Astrocyte (in vitro differentiated cells and primary cell): ENCODE measurements at regions not wholly inside any gene's neighbourhood (a gene's known extent, or its start where the extent isn't known, plus 50 kb on each side); places are given as distances from the start of the nearest gene placed in this dataset.

Experiments used
- DNase-seq: peaks from one replicate; pipeline ENCODE4 v3.0.0-alpha.2; 2010; ENCODE audit warnings: low read depth
- FAIRE-seq: peaks from 2 replicates; lab custom pipeline; 2011; peaks lifted over from hg19 to GRCh38; lab: Jason Lieb, UNC
- H2AFZ ChIP-seq: 2 replicates; pipeline ENCODE4 v1.6.0; 2012; ENCODE audit warnings: low read depth, low read length, inconsistent platforms
- H3K27ac ChIP-seq: 2 replicates; pipeline ENCODE4 v1.5.1; 2011; ENCODE audit warnings: low read depth, low read length, inconsistent platforms
- H3K27me3 ChIP-seq: 2 replicates; pipeline ENCODE4 v1.6.0; 2011; ENCODE audit warnings: low read length, inconsistent platforms; ENCODE audit not compliant: insufficient read depth
- H3K36me3 ChIP-seq: 2 replicates; pipeline ENCODE4 v1.5.1; 2011; ENCODE audit warnings: low read length, inconsistent platforms; ENCODE audit not compliant: insufficient read depth
- H3K4me1 ChIP-seq: 2 replicates; pipeline ENCODE4 v1.5.1; 2011; ENCODE audit warnings: low read length, inconsistent platforms; ENCODE audit not compliant: insufficient read depth
- H3K4me2 ChIP-seq: 2 replicates; pipeline ENCODE4 v1.6.0; 2012; ENCODE audit warnings: low read length, inconsistent platforms
- H3K4me3 ChIP-seq: 2 replicates; pipeline ENCODE4 v1.5.1; 2011; ENCODE audit warnings: low read depth, mild to moderate bottlenecking, low read length, inconsistent platforms; ENCODE audit not compliant: insufficient read depth
- H3K79me2 ChIP-seq: 2 replicates; pipeline ENCODE4 v1.6.0; 2012; ENCODE audit warnings: mild to moderate bottlenecking, low read length, inconsistent platforms; ENCODE audit not compliant: insufficient read depth
- H3K9ac ChIP-seq: 2 replicates; pipeline ENCODE4 v1.6.0; 2012; ENCODE audit warnings: mild to moderate bottlenecking, low read length, inconsistent platforms
- H3K9me3 ChIP-seq: 2 replicates; pipeline ENCODE4 v1.5.1; 2012; ENCODE audit warnings: low read depth, mild to moderate bottlenecking, low read length, inconsistent platforms; ENCODE audit not compliant: insufficient read depth
- H4K20me1 ChIP-seq: 2 replicates; pipeline ENCODE4 v1.6.0; 2012; ENCODE audit warnings: low read length, inconsistent platforms; ENCODE audit not compliant: insufficient read depth
- H3K27ac Mint-ChIP-seq: one replicate; pipeline ENCODE4 v1.8.0; 2021; ENCODE audit warnings: mild to moderate bottlenecking, mixed read lengths; ENCODE audit not compliant: unreplicated experiment
- H3K27me3 Mint-ChIP-seq: one replicate; pipeline ENCODE4 v1.8.0; 2021; ENCODE audit warnings: low read depth, mixed read lengths; ENCODE audit not compliant: unreplicated experiment
- H3K36me3 Mint-ChIP-seq: one replicate; pipeline ENCODE4 v1.8.0; 2021; ENCODE audit warnings: low read depth, mixed read lengths; ENCODE audit not compliant: unreplicated experiment
- H3K4me1 Mint-ChIP-seq: one replicate; pipeline ENCODE4 v1.8.0; 2021; ENCODE audit warnings: low read depth, mixed read lengths; ENCODE audit not compliant: unreplicated experiment
- H3K4me3 Mint-ChIP-seq: one replicate; pipeline ENCODE4 v1.8.0; 2021; ENCODE audit warnings: mild to moderate bottlenecking, moderate library complexity, mixed read lengths; ENCODE audit not compliant: unreplicated experiment
- H3K9me3 Mint-ChIP-seq: one replicate; pipeline ENCODE4 v1.8.0; 2021; ENCODE audit warnings: mild to moderate bottlenecking, mixed read lengths; ENCODE audit not compliant: unreplicated experiment
- EZH2 ChIP-seq: IDR thresholded peaks from 2 replicates; pipeline ENCODE4 v1.6.1; 2012; ENCODE audit warnings: mild to moderate bottlenecking, low read length, inconsistent platforms; ENCODE audit not compliant: insufficient read depth
- TF ChIP-seq, protein P1 (sequence below): IDR thresholded peaks from 2 replicates; pipeline ENCODE4 v1.5.1; 2011; ENCODE audit warnings: low read depth, mild to moderate bottlenecking, inconsistent platforms, low read length, moderate library complexity; ENCODE audit not compliant: insufficient read depth

DNA sequence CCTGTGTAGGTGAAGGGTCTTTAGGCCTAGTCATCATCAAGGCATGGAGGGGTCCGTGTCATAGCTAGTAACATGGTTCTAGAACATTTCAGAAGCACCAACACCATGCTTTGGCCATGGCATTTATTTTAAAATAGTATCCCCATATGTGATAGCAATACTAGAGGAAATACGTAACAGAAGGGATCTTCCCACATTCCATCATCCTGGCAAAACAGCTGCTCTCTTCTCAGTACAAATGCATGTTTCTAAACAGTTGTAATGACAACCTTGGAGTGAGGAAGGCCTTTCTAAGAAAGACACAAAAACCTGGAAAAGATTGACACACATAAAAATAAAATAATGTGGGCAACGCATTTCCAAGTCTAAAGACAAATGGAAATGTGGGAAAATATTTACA lies 97.6 kb downstream of the GADD45G start:
- H3K9me3 ChIP-seq = no peaks in the 10 kb centered on the region
- H3K27me3 ChIP-seq = peaks cover 10% of the 10 kb centered on the region
- H3K4me3 ChIP-seq = no peak overlapping the region
- H3K79me2 ChIP-seq = no peaks in the 10 kb centered on the region
- DNase-seq (no peak), FAIRE-seq (no peak)
- no peaks in the 10 kb centered on the region for H4K20me1 ChIP-seq
- Mint-ChIP-seq H3K27me3 (peaks cover 63% of the 10 kb centered on the region), H3K9me3 (no peaks in the 10 kb centered on the region), H3K4me1 (no peaks in the 10 kb centered on the region), H3K4me3 (no peak overlapping the region), H3K27ac (no peak overlapping the region), H3K36me3 (no peaks in the 10 kb centered on the region)
- no peak overlapping the region for H3K27ac ChIP-seq
- no peak overlapping the region for H2AFZ ChIP-seq
- TF ChIP-seq EZH2 = no peak
- TF ChIP-seq, protein P1, sequence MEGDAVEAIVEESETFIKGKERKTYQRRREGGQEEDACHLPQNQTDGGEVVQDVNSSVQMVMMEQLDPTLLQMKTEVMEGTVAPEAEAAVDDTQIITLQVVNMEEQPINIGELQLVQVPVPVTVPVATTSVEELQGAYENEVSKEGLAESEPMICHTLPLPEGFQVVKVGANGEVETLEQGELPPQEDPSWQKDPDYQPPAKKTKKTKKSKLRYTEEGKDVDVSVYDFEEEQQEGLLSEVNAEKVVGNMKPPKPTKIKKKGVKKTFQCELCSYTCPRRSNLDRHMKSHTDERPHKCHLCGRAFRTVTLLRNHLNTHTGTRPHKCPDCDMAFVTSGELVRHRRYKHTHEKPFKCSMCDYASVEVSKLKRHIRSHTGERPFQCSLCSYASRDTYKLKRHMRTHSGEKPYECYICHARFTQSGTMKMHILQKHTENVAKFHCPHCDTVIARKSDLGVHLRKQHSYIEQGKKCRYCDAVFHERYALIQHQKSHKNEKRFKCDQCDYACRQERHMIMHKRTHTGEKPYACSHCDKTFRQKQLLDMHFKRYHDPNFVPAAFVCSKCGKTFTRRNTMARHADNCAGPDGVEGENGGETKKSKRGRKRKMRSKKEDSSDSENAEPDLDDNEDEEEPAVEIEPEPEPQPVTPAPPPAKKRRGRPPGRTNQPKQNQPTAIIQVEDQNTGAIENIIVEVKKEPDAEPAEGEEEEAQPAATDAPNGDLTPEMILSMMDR = no peak
- no peak overlapping the region for H3K4me2 ChIP-seq
- no peak overlapping the region for H3K9ac ChIP-seq
- no peaks in the 10 kb centered on the region for H3K36me3 ChIP-seq
- H3K4me1 ChIP-seq = no peaks in the 10 kb centered on the region

DNA sequence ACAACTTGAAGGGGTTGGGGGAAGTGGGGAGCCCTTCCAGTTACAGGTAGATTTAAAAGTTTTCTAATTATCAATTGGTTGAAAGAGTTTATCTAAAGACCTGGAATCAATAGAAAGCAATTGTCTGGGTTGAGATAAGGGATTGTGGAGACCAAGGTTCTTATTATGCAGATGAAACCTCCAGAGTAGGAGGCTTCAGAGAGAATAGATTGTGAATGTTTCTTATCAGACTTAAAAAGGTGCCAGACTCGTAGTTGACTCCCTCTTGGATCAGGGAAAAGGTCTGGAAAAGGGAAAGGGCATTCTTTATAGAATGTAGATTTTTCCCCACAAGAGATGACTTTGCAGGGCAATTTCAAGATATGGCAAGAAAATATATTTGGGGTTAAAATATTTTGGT lies 100.8 kb downstream of the GADD45G start:
- Mint-ChIP-seq H3K27ac (no peak overlapping the region), H3K9me3 (peaks cover 9% of the 10 kb centered on the region), H3K27me3 (peaks cover 58% of the 10 kb centered on the region), H3K4me3 (no peak overlapping the region), H3K4me1 (no peaks in the 10 kb centered on the region), H3K36me3 (peaks cover 2% of the 10 kb centered on the region)
- no peaks in the 10 kb centered on the region for H4K20me1 ChIP-seq
- H3K4me1 ChIP-seq = no peaks in the 10 kb centered on the region
- TF ChIP-seq, protein P1 = no peak
- no peak for TF ChIP-seq EZH2
- peaks cover 9% of the 10 kb centered on the region for H3K27me3 ChIP-seq
- no peak overlapping the region for H2AFZ ChIP-seq
- FAIRE-seq (no peak), DNase-seq (no peak)
- no peak overlapping the region for H3K27ac ChIP-seq
- H3K4me3 ChIP-seq = no peak overlapping the region
- H3K9ac ChIP-seq = no peak overlapping the region
- no peak overlapping the region for H3K4me2 ChIP-seq
- H3K36me3 ChIP-seq = no peaks in the 10 kb centered on the region
- H3K79me2 ChIP-seq = no peaks in the 10 kb centered on the region
- no peaks in the 10 kb centered on the region for H3K9me3 ChIP-seq

DNA sequence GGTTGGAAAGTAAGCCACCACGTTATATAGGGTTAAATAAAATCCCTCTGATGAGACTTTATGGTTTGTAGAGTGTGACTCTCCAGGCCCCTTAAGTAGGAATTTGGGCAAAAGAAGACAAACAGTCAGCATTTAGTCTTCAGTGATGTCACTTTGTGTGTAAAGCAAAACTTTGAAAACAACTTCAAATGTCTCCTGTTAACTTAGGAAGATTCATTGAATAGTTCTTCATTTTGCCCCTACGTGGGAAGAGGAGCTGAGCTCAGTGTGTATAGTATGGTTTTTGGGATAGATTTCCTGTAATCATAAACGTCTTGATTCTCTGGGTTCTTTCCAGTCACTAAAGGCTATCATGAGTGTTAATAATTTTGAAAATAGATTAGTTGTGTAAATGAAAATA lies 101.3 kb downstream of the GADD45G start:
- H3K4me3 ChIP-seq = no peak overlapping the region
- Mint-ChIP-seq H3K36me3 (peaks cover 2% of the 10 kb centered on the region), H3K27me3 (peaks cover 61% of the 10 kb centered on the region), H3K27ac (no peak overlapping the region), H3K4me3 (no peak overlapping the region), H3K4me1 (no peaks in the 10 kb centered on the region), H3K9me3 (peaks cover 9% of the 10 kb centered on the region)
- no peaks in the 10 kb centered on the region for H3K36me3 ChIP-seq
- no peak for FAIRE-seq
- peaks cover 7% of the 10 kb centered on the region for H3K27me3 ChIP-seq
- no peaks in the 10 kb centered on the region for H4K20me1 ChIP-seq
- no peak overlapping the region for H3K27ac ChIP-seq
- no peak overlapping the region for H3K9ac ChIP-seq
- H3K4me2 ChIP-seq = no peak overlapping the region
- TF ChIP-seq EZH2 = no peak
- TF ChIP-seq, protein P1 = no peak
- no peaks in the 10 kb centered on the region for H3K9me3 ChIP-seq
- no peak for DNase-seq
- H3K79me2 ChIP-seq = no peaks in the 10 kb centered on the region
- no peaks in the 10 kb centered on the region for H3K4me1 ChIP-seq
- H2AFZ ChIP-seq = no peak overlapping the region
